Spleen (tissue), 11 donors: ENCODE measurements at regions not wholly inside any gene's neighbourhood (a gene's known extent, or its start where the extent isn't known, plus 50 kb on each side); places are given as distances from the start of the nearest gene placed in this dataset.
A peak's percentile ranks its signal among the peaks of the same experiment; 100 is the strongest.
"Not testable (repeated sequence)": the region's sequence is repeated elsewhere in the genome, so short reads cannot be mapped to it uniquely, and the experiment has no call there.

Experiments used
- DNase-seq: peaks from one replicate; pipeline ENCODE4 v3.0.0-alpha.2; 2020
- H3K27ac ChIP-seq, 8 donors: fragments of 200-600 bp; sonication (generic) in 7 of 8; 1 replicate in 4 of 8; 2 replicates in 4 of 8; pipeline versions ENCODE4 v1.5.0 to v1.8.0; 2016 to 2021; ENCODE audit warnings: inconsistent platforms in 4 of 8, mild to moderate bottlenecking in 4 of 8, moderate library complexity in 1 of 8
- H3K27me3 ChIP-seq, 7 donors: fragments of 200-600 bp; sonication (generic) in 6 of 7; replicated peaks in 1 of 7; 1 replicate in 4 of 7; 2 replicates in 3 of 7; pipeline versions ENCODE4 v1.5.0 to v1.8.0; 2016 to 2021; ENCODE audit warnings: inconsistent platforms in 3 of 7, mild to moderate bottlenecking in 1 of 7
- H3K36me3 ChIP-seq, 6 donors: fragments of 200-600 bp; sonication (generic) in 5 of 6; 1 replicate in 4 of 6; 2 replicates in 2 of 6; pipeline versions ENCODE4 v1.5.0 to v1.8.0; 2016 to 2021; ENCODE audit warnings: inconsistent platforms in 2 of 6
- H3K4me1 ChIP-seq, 6 donors: fragments of 200-600 bp; sonication (generic) in 5 of 6; 1 replicate in 3 of 6; 2 replicates in 3 of 6; pipeline versions ENCODE4 v1.5.0 to v1.8.0; 2016 to 2021; ENCODE audit warnings: inconsistent platforms in 3 of 6
- H3K4me3 ChIP-seq, 8 donors: fragments of 200-600 bp; sonication (generic) in 7 of 8; 1 replicate in 4 of 8; 2 replicates in 4 of 8; pipeline versions ENCODE4 v1.5.0 to v1.8.0; 2016 to 2021; ENCODE audit warnings: inconsistent platforms in 4 of 8, mild to moderate bottlenecking in 4 of 8, moderate library complexity in 2 of 8
- H3K9me3 ChIP-seq, 8 donors: fragments of 200-600 bp; sonication (generic) in 7 of 8; 1 replicate in 4 of 8; 2 replicates in 4 of 8; pipeline versions ENCODE4 v1.5.0 to v1.8.0; 2016 to 2021; ENCODE audit warnings: inconsistent platforms in 4 of 8
- POLR2A ChIP-seq, 3 donors: fragments of 450-650 bp; IDR thresholded peaks; one replicate each; pipeline ENCODE4 v1.5.1; 2017; ENCODE audit warnings: antibody characterized with exemption in 3 of 3, mild to moderate bottlenecking in 1 of 3
- POLR2AphosphoS5 ChIP-seq, 3 donors: sonication (generic); formaldehyde crosslinking; IDR thresholded peaks; one replicate each; pipeline ENCODE4 v1.5.1; 2017; ENCODE audit warnings: antibody characterized with exemption in 3 of 3
- WGBS, 5 donors: extraction: QIAGEN DNeasy Blood & Tissue Kit in 3 of 5; methylation state at CpG; one replicate each; pipeline versions ENCODE4 v1.1.5 to v1.1.7; 2013 to 2018; 5-methylcytosine and 5-hydroxymethylcytosine counted together
- intact Hi-C: fragments of 100-400 bp; cut with DNase I; formaldehyde crosslinking; loops from one replicate; pipeline ENCODE4 v1.15.0; 2023; ENCODE audit warnings: low total_unique reads
- TF ChIP-seq, protein P1 (sequence below), 11 experiments: fragments of 200-600 bp in 7 of 11; fragments of 450-650 bp in 4 of 11; sonication (generic) in 4 of 11; IDR thresholded peaks in 8 of 11; conservative IDR thresholded peaks in 3 of 11; 1 replicate in 7 of 11; 2 replicates in 4 of 11; pipeline versions ENCODE4 v1.4.0 to v1.8.0; 2016 to 2021; ENCODE audit warnings: antibody characterized with exemption in 11 of 11, inconsistent platforms in 4 of 11, mild to moderate bottlenecking in 1 of 11
- donor health status: healthy with polysubstance abuse.
- donor health status: DM: no; HTN: no; CAD: no; lungs with moderate emphysema.
- donor health status: DM: no; HTN: no; CAD: no.
- donor health status: Bipolar disorder and iron deficiency.
- donor health status: healthy.
- donor health status: DM: no; HTN: no; CAD: no.
- donor health status: DM: yes; HTN: yes; CAD: no.

DNA sequence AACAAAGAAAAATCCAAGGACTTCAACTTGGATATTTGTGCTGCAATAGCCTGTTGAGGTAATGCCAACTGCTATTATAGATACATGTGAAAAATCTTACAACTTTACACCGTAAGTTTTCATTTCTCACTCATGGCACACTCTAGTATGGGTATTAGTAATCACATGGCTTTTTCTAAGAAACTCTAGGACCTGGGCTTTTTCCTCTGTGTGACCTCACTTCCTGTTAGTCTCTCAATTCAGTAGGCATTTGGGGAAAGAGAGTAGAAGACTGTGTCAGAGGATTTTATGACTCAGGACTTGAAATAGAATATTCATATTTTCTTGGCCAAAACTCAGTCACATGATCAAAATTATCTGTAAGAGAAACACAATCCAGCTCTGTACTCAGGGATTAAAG is 1049.9 kb downstream of the REEP3 start:
- TF ChIP-seq, protein P1, sequence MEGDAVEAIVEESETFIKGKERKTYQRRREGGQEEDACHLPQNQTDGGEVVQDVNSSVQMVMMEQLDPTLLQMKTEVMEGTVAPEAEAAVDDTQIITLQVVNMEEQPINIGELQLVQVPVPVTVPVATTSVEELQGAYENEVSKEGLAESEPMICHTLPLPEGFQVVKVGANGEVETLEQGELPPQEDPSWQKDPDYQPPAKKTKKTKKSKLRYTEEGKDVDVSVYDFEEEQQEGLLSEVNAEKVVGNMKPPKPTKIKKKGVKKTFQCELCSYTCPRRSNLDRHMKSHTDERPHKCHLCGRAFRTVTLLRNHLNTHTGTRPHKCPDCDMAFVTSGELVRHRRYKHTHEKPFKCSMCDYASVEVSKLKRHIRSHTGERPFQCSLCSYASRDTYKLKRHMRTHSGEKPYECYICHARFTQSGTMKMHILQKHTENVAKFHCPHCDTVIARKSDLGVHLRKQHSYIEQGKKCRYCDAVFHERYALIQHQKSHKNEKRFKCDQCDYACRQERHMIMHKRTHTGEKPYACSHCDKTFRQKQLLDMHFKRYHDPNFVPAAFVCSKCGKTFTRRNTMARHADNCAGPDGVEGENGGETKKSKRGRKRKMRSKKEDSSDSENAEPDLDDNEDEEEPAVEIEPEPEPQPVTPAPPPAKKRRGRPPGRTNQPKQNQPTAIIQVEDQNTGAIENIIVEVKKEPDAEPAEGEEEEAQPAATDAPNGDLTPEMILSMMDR (IDR thresholded peaks at IDR 0.05 in 8 of 11, conservative IDR thresholded peaks at IDR 0.05 in 3 of 11) = no peak
- TF ChIP-seq POLR2A (IDR thresholded peaks at IDR 0.05) = no peak
- no peak for TF ChIP-seq POLR2AphosphoS5 (IDR thresholded peaks at IDR 0.05)
- H3K9me3 ChIP-seq = peaks cover 0 to 31% (median 20%) of the 10 kb centered on the region in 8 donors
- no peaks in the 10 kb centered on the region for H3K27me3 ChIP-seq
- no peaks in the 10 kb centered on the region for H3K4me1 ChIP-seq
- intact Hi-C loops = no loop called here
- 77 to 92% (median 86%) methylated on average over 1 of the region's 1 CpG for WGBS, 5 donors
- no peaks in the 10 kb centered on the region for H3K36me3 ChIP-seq
- H3K27ac ChIP-seq = no peak overlapping the region
- no peak overlapping the region for H3K4me3 ChIP-seq
- no peak for DNase-seq

DNA sequence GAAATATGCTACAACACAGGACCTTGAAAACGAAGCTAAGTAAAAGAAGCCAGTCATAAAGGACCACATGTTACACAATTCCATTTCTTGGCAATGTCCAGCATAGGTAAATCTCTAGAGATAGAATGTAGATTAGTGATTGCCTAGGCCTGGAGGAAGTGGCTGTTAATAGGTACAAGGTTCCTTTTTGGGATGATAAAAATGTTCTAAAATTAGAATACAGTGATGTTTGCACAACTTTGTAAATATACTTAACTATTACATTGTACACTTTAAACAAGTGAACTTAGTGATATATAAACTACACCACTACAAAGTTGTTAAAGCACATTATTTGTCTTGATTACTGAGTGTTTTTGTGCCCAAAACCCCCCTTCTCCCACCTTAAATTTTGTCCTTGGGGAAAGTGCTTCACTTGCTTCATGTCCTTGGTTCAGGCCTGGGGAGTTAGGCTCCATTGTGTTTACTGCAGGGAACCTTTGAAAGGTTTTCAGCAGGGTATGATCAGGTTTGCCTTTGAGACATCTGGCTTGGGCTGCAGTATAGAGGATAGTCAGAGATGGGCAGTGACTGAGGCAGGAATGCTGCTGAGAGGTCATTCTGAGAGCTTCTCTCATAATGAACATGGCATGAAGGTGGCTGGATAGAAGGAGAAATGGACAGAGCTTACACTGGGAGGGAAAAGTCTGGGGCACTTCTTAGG is 1052.6 kb downstream of the REEP3 start:
- H3K4me1 ChIP-seq = no peaks in the 10 kb centered on the region
- no peak overlapping the region for H3K4me3 ChIP-seq
- no peak overlapping the region for H3K27ac ChIP-seq
- no peaks in the 10 kb centered on the region for H3K27me3 ChIP-seq
- TF ChIP-seq POLR2AphosphoS5 (IDR thresholded peaks at IDR 0.05) (no peak), POLR2A (IDR thresholded peaks at IDR 0.05) (no peak)
- TF ChIP-seq, protein P1 (IDR thresholded peaks at IDR 0.05 in 8 of 11, conservative IDR thresholded peaks at IDR 0.05 in 3 of 11) = no peak
- peaks cover 0 to 22% (median 5%) of the 10 kb centered on the region in 8 donors for H3K9me3 ChIP-seq
- intact Hi-C loops = no loop called here
- 49 to 69% (median 57%) methylated on average over 1 of the region's 1 CpG for WGBS, 5 donors
- DNase-seq = no peak
- H3K36me3 ChIP-seq = no peaks in the 10 kb centered on the region

DNA sequence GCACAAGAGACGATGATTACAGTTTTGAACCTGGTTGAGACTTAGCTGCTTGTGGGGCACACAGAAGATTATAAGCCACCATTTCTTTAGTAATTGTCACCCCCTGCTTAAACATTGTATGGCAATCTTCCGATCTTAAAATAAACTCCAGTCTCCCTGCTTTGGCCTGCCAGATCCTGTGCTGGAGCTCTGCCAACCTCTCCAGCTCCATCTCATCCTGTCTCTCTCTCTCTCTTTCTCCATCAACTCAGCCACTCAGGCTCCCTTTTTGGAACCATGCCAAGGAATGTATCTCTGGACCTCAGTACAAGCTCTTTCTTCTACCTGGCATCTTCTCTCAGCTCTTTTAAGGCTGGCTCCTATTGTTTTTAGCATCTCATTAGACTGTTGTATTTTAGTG is 1053.2 kb downstream of the REEP3 start:
- no peaks in the 10 kb centered on the region for H3K36me3 ChIP-seq
- H3K27ac ChIP-seq = no peak overlapping the region
- 63 to 81% (median 71%) methylated on average over 2 of the region's 2 CpGs for WGBS, 5 donors
- no peak for DNase-seq
- TF ChIP-seq POLR2A (IDR thresholded peaks at IDR 0.05) (no peak), POLR2AphosphoS5 (IDR thresholded peaks at IDR 0.05) (no peak)
- TF ChIP-seq, protein P1 (IDR thresholded peaks at IDR 0.05 in 8 of 11, conservative IDR thresholded peaks at IDR 0.05 in 3 of 11) = no peak
- no peaks in the 10 kb centered on the region for H3K27me3 ChIP-seq
- no peaks in the 10 kb centered on the region for H3K4me1 ChIP-seq
- H3K4me3 ChIP-seq = no peak overlapping the region
- H3K9me3 ChIP-seq = peaks cover 0 to 21% (median under 1%) of the 10 kb centered on the region in 8 donors
- intact Hi-C loops = no loop called here

DNA sequence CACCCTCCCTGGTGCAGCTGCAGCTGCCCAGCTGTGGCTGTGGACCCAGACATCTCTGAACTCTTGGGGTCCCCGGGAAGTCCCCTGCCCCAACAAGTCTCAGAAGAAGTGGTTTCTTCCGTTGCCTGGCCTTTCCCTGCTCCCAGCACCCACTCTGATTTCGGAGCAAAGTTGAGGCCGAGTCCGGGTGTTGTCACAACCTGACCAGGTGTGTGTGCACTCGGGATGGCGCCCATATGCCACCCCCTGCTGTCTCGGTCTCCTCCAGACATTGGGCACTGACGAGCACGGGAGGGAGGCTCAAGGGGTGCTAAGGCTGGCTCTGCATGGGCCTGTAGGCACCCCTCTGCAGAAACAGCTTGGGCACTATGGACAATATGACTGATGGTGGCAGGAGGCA is 1055.3 kb downstream of the REEP3 start:
- intact Hi-C loops = no loop called here
- 85 to 94% (median 88%) methylated on average over 7 to 10 of the region's 10 CpGs for WGBS, 5 donors

DNA sequence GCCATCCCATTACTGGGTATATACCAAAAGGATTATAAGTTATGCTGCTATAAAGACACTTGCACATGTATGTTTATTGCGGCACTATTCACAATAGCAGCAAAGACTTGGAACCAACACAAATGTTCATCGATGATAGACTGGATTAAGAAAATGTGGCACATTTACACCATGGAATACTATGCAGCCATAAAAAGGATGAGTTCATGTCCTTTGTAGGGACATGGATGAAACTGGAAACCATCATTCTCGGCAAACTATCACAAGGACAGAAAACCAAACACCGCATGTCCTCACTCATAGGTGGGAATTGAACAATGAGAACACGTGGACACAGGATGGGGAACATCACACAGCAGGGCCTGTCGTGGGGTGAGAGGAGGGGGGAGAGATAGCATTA is 1057.6 kb downstream of the REEP3 start:
- H3K4me1 ChIP-seq, intact Hi-C loops, H3K27ac ChIP-seq, DNase-seq, H3K27me3 ChIP-seq, H3K36me3 ChIP-seq, H3K4me3 ChIP-seq: not testable (repeated sequence)
- 86 to 93% (median 89%) methylated on average over 6 of the region's 6 CpGs for WGBS, 5 donors
- peaks cover 0 to 44% (median 3%) of the 10 kb centered on the region in 8 donors for H3K9me3 ChIP-seq

More for the DNA sequence above, 1055.3 kb downstream of the REEP3 start:
- Histone ChIP-seq H3K36me3 (no peaks in the 10 kb centered on the region), H3K9me3 (peaks cover 0 to 22% (median 0%) of the 10 kb centered on the region in 8 donors), H3K27me3 (no peaks in the 10 kb centered on the region), H3K4me3 (no peak overlapping the region), H3K4me1 (no peaks in the 10 kb centered on the region), H3K27ac (no peak overlapping the region)
- TF ChIP-seq POLR2A (IDR thresholded peaks at IDR 0.05) (no peak), POLR2AphosphoS5 (IDR thresholded peaks at IDR 0.05) (no peak)
- TF ChIP-seq, protein P1 (IDR thresholded peaks at IDR 0.05 in 8 of 11, conservative IDR thresholded peaks at IDR 0.05 in 3 of 11) = no peak
- DNase-seq = peak; percentile 41
